ENCODE measurements at regions not wholly inside any gene's neighbourhood (a gene's known extent, or its start where the extent isn't known, plus 50 kb on each side); places are given as distances from the start of the nearest gene placed in this dataset.

DNA sequence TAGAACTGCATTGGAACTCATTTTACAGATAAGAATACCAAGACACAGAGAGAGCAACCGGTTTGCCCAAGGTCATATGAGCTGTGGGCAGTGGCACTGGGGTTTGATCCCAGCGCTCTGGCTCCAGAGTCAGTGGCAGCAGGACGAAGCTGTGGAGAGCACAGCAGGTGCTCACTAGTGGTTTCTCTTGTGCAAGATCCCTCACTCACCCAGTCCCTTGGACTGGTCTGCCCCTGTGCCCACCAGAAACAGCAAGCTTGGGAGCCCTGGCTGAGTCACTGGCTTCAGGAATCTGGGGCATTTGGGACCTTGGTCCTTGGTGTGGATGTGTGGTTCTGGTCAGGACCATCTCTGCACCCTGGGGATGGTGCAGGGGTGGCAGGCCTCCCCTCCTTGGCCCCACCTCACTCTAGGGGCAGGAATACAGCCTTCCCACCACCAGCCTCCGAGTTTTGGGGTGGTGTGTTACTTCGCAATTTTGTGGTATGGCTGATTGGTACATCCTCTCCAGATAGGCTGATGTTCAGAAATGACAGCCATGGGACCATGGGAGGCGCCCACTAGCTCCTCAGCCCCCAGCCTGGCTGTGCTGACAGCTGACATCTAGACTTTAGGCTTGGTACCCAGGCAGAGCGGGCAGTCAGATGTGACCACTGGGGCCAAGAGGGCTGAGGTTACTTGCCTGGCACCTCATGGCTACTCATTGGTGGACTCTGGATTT is 104.6 kb downstream of the LSM3 start:
- DNase-seq (ENCODE audit: low spot score in 2 of 2, unreplicated experiment in 2 of 2), result no peak
- no peak overlapping the region for H3K4me3 Mint-ChIP-seq
- no peak overlapping the region for H3K27ac Mint-ChIP-seq
- peaks cover 6% of the 10 kb centered on the region for H3K4me1 Mint-ChIP-seq
- no peaks in the 10 kb centered on the region for H3K27me3 Mint-ChIP-seq (ENCODE audit: low read depth)
- H3K9me3 Mint-ChIP-seq, result no peaks in the 10 kb centered on the region
- H3K36me3 Mint-ChIP-seq, result no peaks in the 10 kb centered on the region
- TF ChIP-seq, protein P1, sequence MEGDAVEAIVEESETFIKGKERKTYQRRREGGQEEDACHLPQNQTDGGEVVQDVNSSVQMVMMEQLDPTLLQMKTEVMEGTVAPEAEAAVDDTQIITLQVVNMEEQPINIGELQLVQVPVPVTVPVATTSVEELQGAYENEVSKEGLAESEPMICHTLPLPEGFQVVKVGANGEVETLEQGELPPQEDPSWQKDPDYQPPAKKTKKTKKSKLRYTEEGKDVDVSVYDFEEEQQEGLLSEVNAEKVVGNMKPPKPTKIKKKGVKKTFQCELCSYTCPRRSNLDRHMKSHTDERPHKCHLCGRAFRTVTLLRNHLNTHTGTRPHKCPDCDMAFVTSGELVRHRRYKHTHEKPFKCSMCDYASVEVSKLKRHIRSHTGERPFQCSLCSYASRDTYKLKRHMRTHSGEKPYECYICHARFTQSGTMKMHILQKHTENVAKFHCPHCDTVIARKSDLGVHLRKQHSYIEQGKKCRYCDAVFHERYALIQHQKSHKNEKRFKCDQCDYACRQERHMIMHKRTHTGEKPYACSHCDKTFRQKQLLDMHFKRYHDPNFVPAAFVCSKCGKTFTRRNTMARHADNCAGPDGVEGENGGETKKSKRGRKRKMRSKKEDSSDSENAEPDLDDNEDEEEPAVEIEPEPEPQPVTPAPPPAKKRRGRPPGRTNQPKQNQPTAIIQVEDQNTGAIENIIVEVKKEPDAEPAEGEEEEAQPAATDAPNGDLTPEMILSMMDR (IDR thresholded peaks at IDR 0.05; ENCODE audit: unreplicated experiment), result no peak

DNA sequence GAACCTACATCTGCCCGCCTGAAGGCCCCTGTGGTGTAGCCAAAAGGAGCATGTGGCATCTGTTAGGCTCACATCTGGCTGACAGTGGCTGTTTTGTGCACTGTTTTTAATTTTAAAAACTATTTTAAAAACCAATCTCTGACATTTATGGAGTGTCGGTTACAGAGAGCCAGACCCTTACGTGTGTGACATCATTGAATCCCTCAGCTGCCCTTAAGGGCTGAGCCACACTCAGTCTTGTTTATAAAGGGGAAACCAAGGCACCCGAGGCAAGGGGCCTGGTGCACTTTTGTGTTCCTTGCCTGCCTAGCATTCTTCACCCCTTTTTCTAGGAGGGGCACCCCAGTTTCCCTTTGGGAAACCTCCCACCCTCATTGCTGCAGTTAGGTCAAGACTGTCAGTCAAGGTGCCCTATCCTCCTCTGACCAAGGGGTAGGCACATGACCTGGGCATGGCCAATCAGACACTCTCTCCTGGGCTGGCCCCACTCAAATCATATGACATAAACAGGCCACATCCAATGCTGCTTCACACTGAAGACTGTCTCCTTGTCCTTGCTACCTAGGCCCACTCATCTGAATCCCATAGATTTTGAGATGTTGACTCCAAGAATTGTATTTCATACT is 105.3 kb downstream of the LSM3 start:
- DNase-seq (ENCODE audit: low spot score in 2 of 2, unreplicated experiment in 2 of 2), result no peak
- H3K27me3 Mint-ChIP-seq (ENCODE audit: low read depth), result no peaks in the 10 kb centered on the region
- H3K4me1 Mint-ChIP-seq, result peaks cover 8% of the 10 kb centered on the region
- TF ChIP-seq, protein P1 (IDR thresholded peaks at IDR 0.05; ENCODE audit: unreplicated experiment), result no peak
- no peaks in the 10 kb centered on the region for H3K36me3 Mint-ChIP-seq
- H3K9me3 Mint-ChIP-seq, result no peaks in the 10 kb centered on the region
- H3K4me3 Mint-ChIP-seq, result no peak overlapping the region
- H3K27ac Mint-ChIP-seq, result no peak overlapping the region

DNA sequence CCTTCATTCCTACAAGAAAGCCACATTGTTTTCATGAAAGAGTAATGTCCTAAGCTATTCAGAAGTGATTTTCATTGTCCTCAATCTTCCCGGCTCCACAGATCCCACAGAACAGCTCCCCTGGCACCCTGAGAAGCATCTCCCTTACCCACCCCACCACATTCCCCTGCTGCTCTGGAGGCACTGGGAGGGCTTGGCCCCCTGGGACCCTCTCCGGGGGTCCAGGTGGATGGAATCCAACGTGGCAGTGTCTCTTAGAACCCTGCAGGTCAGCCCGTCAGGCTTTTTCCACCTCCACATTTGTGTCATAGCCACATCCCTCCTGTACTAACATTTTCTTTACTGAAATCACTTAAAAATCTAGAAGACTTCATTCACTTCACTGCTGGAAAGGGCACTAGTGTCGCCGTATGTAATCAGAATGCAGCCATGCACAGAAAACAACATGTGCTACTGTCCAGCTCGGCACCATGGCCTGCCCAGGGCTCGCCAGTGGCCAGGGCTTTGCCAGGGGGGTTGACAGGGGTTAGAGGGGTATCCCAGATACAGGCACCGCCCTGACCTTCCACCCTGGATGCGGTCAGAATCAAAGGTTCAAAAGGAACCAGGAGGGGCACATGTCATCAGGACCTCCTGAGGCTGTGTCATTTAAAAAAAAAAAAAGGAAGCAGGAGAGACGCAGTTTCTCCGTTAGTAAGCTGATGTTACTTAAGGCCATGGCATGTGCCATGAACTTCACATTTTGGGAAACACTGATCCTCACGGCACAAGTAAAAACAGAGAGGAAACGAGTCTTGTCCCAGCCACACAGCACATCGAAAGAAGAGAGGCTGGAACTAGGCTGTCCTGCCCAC is 106.3 kb downstream of the LSM3 start:
- Mint-ChIP-seq H3K4me1 (peaks cover 9% of the 10 kb centered on the region), H3K27me3 (ENCODE audit: low read depth) (no peaks in the 10 kb centered on the region), H3K36me3 (no peaks in the 10 kb centered on the region), H3K27ac (no peak overlapping the region), H3K4me3 (no peak overlapping the region), H3K9me3 (no peaks in the 10 kb centered on the region)
- no peak for DNase-seq (ENCODE audit: low spot score in 2 of 2, unreplicated experiment in 2 of 2)
- TF ChIP-seq, protein P1 (IDR thresholded peaks at IDR 0.05; ENCODE audit: unreplicated experiment), result no peak

DNA sequence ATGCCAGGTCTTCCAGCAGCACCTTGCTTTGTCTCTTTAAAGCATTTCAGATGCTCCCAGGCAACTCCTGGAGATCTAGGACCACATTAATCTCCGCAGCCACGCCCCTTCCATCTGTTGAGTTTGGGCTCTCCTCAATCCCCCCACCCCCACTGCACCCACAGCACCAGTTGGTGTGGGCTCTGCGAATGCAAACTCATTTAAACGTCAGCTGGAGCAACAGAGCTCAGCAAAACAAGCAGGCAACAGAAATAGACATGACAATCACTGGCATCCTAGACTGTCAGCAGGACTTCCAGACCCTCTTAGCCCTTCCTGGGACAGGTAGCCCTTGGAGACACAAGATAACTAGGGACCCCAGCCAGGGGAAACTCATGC is 106.9 kb downstream of the LSM3 start:
- H3K9me3 Mint-ChIP-seq, result no peaks in the 10 kb centered on the region
- H3K27me3 Mint-ChIP-seq (ENCODE audit: low read depth), result peaks cover 2% of the 10 kb centered on the region
- DNase-seq (ENCODE audit: low spot score in 2 of 2, unreplicated experiment in 2 of 2), result no peak
- no peaks in the 10 kb centered on the region for H3K36me3 Mint-ChIP-seq
- no peak overlapping the region for H3K4me3 Mint-ChIP-seq
- H3K27ac Mint-ChIP-seq, result no peak overlapping the region
- H3K4me1 Mint-ChIP-seq, result peaks cover 15% of the 10 kb centered on the region
- TF ChIP-seq, protein P1 (IDR thresholded peaks at IDR 0.05; ENCODE audit: unreplicated experiment), result no peak

DNA sequence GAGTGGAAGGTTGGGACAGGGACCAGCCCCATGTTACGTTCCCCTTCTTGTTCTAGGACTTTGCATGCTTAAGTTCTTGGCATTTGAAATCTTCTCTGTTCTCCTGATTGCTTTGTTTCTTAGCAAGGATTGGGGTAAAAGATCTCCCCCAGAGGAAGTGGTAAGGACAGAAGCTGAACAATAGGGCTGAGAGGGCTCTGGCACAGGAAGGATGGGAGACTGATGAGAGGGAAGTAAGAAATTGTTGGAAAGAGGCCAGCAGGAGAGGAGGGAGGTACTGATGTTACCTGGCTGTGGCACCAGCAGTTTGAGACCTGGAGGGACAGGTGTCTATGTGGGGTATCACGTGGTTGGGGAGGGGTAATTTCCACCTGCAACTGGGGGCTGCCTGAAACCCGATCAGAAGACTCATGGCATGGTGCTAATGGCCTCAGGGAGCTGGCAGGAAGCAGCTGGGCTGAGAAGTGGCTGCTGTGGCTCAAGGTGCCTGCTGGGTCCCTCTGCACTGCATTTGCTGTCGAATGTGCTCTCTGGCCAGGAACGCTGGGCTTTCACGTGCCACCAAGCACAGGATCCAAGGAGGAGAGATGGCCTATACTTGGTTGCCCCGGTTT is 108.4 kb downstream of the LSM3 start:
- TF ChIP-seq, protein P1 (IDR thresholded peaks at IDR 0.05; ENCODE audit: unreplicated experiment), result no peak
- Mint-ChIP-seq H3K9me3 (no peaks in the 10 kb centered on the region), H3K4me3 (no peak overlapping the region), H3K27ac (no peak overlapping the region), H3K4me1 (peaks cover 26% of the 10 kb centered on the region), H3K27me3 (ENCODE audit: low read depth) (peaks cover 4% of the 10 kb centered on the region), H3K36me3 (no peaks in the 10 kb centered on the region)
- no peak for DNase-seq (ENCODE audit: low spot score in 2 of 2, unreplicated experiment in 2 of 2)
